ENCODE measurements at regions not wholly inside any gene's neighbourhood (a gene's known extent, or its start where the extent isn't known, plus 50 kb on each side); places are given as distances from the start of the nearest gene placed in this dataset.
"Not testable (repeated sequence)": the region's sequence is repeated elsewhere in the genome, so short reads cannot be mapped to it uniquely, and the experiment has no call there.

DNA sequence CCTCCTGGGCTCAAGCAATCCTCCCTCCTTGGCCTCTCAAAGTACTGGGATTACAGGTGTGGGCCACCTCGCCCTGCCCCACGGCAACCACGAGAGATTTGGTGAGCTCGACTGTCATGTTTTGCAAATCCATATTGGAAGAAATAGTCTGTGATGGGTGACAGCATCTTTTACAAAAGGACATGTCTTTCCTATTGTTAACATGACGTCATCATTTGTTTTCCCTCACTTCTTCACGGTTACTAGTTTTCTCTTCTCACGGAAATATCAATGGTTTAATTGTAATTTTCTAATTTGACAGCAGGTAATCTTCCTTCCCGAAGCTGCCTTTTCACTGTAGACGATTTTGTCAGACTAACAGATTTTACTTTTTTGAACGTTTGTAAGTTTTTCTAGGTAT lies 110.8 kb upstream of the GREM2 start:
- H3K36me3 Mint-ChIP-seq (ENCODE audit: unreplicated experiment): peaks cover 5% of the 10 kb centered on the region
- H3K4me1 Mint-ChIP-seq (ENCODE audit: unreplicated experiment): peaks cover 2% of the 10 kb centered on the region
- H3K27ac Mint-ChIP-seq (ENCODE audit: unreplicated experiment): no peak overlapping the region
- TF ChIP-seq, protein P1, sequence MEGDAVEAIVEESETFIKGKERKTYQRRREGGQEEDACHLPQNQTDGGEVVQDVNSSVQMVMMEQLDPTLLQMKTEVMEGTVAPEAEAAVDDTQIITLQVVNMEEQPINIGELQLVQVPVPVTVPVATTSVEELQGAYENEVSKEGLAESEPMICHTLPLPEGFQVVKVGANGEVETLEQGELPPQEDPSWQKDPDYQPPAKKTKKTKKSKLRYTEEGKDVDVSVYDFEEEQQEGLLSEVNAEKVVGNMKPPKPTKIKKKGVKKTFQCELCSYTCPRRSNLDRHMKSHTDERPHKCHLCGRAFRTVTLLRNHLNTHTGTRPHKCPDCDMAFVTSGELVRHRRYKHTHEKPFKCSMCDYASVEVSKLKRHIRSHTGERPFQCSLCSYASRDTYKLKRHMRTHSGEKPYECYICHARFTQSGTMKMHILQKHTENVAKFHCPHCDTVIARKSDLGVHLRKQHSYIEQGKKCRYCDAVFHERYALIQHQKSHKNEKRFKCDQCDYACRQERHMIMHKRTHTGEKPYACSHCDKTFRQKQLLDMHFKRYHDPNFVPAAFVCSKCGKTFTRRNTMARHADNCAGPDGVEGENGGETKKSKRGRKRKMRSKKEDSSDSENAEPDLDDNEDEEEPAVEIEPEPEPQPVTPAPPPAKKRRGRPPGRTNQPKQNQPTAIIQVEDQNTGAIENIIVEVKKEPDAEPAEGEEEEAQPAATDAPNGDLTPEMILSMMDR (IDR thresholded peaks at IDR 0.05): no peak
- no peak overlapping the region for H3K4me3 Mint-ChIP-seq (ENCODE audit: unreplicated experiment)
- H3K9me3 Mint-ChIP-seq (ENCODE audit: unreplicated experiment): peaks cover 13% of the 10 kb centered on the region
- no peak for DNase-seq (ENCODE audit: extremely low spot score, unreplicated experiment)
- H3K27me3 Mint-ChIP-seq (ENCODE audit: unreplicated experiment): peaks cover 3% of the 10 kb centered on the region

DNA sequence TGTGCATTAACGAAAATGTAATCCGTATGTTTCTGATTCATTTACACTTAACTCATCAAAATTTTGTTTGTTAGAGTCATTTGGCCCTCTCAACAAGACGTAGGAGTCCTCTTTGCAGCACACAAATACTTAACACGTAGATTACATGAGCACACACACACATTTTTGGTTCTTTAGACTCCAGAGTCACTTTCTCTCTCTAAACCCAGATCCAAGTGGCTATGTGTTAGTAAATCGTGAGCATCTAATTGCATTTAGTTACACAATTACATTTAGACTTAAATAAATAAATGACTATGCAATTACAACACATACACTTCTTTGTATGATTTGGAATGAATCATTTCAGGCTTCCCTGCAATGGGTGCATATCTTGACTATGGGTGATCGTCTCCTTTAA lies 109.0 kb upstream of the GREM2 start:
- H3K4me1 Mint-ChIP-seq (ENCODE audit: unreplicated experiment): peaks cover 2% of the 10 kb centered on the region
- no peak overlapping the region for H3K27ac Mint-ChIP-seq (ENCODE audit: unreplicated experiment)
- peaks cover 3% of the 10 kb centered on the region for H3K9me3 Mint-ChIP-seq (ENCODE audit: unreplicated experiment)
- H3K4me3 Mint-ChIP-seq (ENCODE audit: unreplicated experiment): no peak overlapping the region
- H3K36me3 Mint-ChIP-seq (ENCODE audit: unreplicated experiment): no peaks in the 10 kb centered on the region
- H3K27me3 Mint-ChIP-seq (ENCODE audit: unreplicated experiment): peaks cover 3% of the 10 kb centered on the region
- no peak for DNase-seq (ENCODE audit: extremely low spot score, unreplicated experiment)
- TF ChIP-seq, protein P1 (IDR thresholded peaks at IDR 0.05): no peak

DNA sequence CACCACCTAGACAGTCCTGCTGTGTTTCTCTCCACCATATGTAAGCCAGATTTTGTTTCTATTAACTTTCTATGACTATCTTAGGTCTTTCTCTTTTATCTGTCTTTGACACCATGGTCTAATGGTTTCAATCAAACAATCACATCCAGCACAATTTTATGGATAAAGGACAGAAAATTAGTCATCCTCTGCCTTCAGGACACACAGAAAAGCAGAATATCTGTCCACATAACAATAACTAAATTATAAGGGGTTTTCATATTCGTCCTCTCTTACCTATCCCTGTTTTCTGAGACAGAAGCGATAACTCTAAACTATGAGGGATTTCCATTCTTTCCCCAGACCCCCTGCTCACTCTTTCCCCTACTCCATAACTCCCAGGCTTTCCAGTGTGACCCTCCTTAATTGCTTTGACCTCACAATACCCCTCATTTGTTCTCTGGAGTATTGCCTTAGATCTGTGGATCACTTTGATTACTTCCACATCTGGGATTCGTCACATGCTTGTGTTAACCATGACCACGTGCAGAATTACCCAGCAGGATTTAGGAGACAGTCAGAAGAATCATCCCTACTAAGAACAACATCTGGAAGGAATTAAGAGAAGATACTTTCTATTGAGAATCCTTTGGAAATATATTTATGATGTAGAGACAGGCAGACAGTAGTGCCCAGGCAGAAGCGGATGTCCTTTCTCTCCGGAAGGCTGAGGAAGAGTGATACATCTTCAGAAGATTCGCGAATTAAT lies 108.2 kb upstream of the GREM2 start:
- H3K4me1 Mint-ChIP-seq (ENCODE audit: unreplicated experiment): peaks cover 2% of the 10 kb centered on the region
- H3K36me3 Mint-ChIP-seq (ENCODE audit: unreplicated experiment): no peaks in the 10 kb centered on the region
- TF ChIP-seq, protein P1 (IDR thresholded peaks at IDR 0.05): no peak
- no peak overlapping the region for H3K4me3 Mint-ChIP-seq (ENCODE audit: unreplicated experiment)
- DNase-seq (ENCODE audit: extremely low spot score, unreplicated experiment): no peak
- peaks cover 3% of the 10 kb centered on the region for H3K9me3 Mint-ChIP-seq (ENCODE audit: unreplicated experiment)
- H3K27me3 Mint-ChIP-seq (ENCODE audit: unreplicated experiment): peaks cover 3% of the 10 kb centered on the region
- H3K27ac Mint-ChIP-seq (ENCODE audit: unreplicated experiment): no peak overlapping the region

DNA sequence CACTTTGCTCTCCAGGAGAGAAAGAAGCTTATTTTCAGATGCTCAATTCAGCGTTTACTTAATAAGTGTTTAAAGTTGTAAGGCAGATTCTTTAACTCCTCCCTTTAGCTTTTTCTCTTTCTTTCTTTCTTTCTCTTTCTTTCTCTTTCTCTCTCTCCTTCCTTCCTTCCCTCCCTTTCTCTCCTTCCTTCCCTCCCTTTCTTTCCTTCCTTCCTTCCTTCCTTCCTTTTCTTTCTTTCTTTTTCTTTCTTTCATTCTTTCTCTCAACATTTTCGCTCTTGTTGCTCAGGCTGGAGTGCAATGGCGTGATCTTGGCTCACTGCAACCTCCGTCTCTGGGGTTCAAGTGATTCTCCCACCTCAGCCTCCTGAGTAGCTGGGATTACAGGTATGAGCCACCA lies 104.6 kb upstream of the GREM2 start:
- not testable (repeated sequence) for H3K27ac Mint-ChIP-seq (ENCODE audit: unreplicated experiment); H3K9me3 Mint-ChIP-seq (ENCODE audit: unreplicated experiment); DNase-seq (ENCODE audit: extremely low spot score, unreplicated experiment); H3K36me3 Mint-ChIP-seq (ENCODE audit: unreplicated experiment); H3K4me3 Mint-ChIP-seq (ENCODE audit: unreplicated experiment); H3K27me3 Mint-ChIP-seq (ENCODE audit: unreplicated experiment)
- H3K4me1 Mint-ChIP-seq (ENCODE audit: unreplicated experiment): peaks cover 10% of the 10 kb centered on the region

DNA sequence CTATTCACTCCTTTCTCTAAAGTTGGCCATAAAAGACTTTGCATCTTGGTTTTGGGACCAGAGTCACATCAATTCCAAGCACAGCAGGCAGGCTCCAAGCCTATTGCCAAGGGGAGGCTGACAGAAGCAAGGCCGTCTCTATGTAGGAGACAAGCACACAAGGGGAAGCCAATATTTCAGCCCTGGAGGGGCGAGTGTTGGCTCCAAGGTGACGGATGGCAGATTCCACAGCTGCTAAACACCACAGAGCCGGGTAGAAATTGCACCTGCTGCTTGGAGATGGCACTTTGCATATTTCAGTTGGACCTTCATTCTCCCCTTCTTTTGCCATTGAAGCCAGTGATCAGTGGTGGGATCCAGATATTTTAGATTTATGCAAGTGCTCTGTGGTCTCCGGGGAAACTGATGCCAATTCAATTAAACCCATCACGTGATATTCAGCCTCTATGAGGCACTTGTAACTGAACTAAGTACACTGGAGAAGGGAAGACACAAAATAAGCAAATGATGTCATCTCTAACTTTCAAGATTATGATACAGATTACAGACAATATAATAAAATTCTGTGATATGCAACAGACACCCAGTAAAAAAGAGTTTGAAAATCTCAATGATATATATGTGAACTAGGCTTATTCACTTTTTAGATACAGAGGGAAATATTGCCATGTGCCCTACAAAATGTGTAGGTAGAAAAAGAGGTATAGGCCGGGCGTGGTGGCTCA lies 102.8 kb upstream of the GREM2 start:
- TF ChIP-seq, protein P1 (IDR thresholded peaks at IDR 0.05): no peak
- Mint-ChIP-seq H3K36me3 (ENCODE audit: unreplicated experiment) (no peaks in the 10 kb centered on the region), H3K4me3 (ENCODE audit: unreplicated experiment) (no peak overlapping the region), H3K27me3 (ENCODE audit: unreplicated experiment) (peaks cover 2% of the 10 kb centered on the region), H3K27ac (ENCODE audit: unreplicated experiment) (no peak overlapping the region), H3K9me3 (ENCODE audit: unreplicated experiment) (no peaks in the 10 kb centered on the region), H3K4me1 (ENCODE audit: unreplicated experiment) (peaks cover 12% of the 10 kb centered on the region)
- DNase-seq (ENCODE audit: extremely low spot score, unreplicated experiment): no peak
